GM18498 (cell line): ENCODE measurements at regions not wholly inside any gene's neighbourhood (a gene's known extent, or its start where the extent isn't known, plus 50 kb on each side); places are given as distances from the start of the nearest gene placed in this dataset.

Experiments
- ATAC-seq: cut with Tn5 transposase; IDR thresholded peaks from one replicate; pipeline ENCODE4 v1.9.1; 2021; ENCODE audit warnings: mild to moderate bottlenecking, moderate library complexity; ENCODE audit not compliant: unreplicated experiment

DNA sequence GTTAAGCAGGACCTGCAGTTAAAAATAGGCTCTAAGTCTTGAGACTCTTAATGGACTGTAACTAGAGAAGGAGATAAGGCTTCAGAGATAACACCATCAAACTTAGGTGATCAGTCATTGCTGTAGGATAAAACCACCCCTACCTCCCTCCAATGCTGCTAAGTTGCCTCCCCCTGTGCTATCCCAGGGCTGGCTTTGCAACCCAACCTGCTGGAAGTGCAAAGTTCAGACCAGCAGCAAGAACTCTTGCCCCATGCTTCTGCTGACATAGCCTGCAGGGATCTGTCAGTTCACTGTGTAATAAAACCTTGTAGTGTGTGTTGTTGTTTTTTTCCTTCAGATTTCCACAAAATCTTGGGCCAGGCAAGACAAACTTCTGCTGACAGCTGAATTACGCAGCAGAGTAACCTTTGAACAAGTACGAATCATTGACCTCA lies 57.4 kb upstream of the EPB41L3 start:
- no peak for ATAC-seq

DNA sequence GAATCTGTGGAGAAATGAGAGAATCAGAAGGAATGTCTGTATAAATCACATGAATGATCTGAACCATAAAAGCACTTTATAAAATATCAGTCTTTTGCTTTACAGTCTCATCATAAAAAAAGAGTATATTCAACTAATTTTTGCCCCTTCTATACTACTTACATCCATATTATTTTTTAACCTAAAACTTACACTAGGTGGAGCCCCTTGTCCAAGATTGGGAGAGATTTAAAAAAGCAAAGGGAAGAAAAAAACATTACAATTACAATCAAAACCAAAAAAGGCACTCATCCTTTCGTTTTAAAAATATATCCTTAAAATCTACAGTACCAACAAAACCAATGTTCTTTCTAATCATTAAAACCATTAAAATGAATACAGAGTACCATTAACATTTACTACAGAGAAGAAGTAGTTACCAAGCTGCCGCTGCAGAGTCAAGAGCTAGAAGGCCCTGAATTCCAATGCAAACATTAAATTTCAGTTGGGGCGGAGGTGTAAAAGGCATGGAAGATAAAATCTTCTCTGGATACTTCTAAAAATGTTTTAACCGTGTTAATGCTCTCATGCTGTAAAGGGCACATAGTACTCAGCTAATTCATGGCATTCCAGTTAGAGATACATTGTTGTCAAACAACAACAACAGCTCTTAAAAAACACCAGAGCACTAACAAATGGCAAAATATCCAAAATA lies 56.7 kb upstream of the EPB41L3 start:
- ATAC-seq = no peak

DNA sequence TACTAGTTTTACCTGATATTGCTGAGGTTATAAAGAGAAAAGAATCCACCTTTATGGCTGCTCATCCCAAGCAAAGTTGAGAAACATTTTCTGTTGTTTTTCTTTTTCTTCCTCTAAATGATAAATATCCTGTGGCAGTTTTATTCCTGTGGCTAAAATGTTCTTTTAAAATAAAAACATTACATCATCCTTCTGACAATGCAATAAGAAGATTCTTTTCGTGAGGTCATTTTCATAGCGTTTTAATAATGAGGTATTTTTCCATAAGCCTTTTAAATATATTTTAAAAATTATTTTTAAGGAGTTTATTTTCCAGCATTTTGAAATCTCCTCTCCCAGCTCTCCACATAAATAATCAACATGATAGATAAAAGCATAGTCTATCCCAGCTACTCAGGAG lies 52.8 kb upstream of the EPB41L3 start:
- no peak for ATAC-seq
